ENCODE measurements at regions not wholly inside any gene's neighbourhood (a gene's known extent, or its start where the extent isn't known, plus 50 kb on each side); places are given as distances from the start of the nearest gene placed in this dataset.
"Not testable (repeated sequence)": the region's sequence is repeated elsewhere in the genome, so short reads cannot be mapped to it uniquely, and the experiment has no call there.

DNA sequence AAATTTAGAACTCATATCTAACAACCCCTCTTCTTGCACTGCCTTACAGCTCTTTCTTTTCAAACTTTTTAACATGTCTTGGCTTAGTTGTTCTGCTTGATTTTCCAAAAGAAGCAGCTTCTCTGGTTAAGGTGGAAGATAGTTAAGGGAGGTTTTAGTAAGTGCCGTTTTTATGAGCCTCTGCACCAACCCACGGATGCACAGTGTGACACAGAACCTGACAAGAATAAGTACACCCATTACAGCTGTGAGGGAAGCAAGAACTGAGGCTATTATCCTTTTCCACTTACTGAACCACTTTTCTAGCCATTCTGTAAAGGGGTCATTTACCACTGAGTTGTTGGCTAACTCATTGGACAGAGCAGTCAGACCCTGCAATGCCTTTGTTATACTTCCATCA lies 336.0 kb upstream of the PCDH10 start:
- TF ChIP-seq, protein P1, sequence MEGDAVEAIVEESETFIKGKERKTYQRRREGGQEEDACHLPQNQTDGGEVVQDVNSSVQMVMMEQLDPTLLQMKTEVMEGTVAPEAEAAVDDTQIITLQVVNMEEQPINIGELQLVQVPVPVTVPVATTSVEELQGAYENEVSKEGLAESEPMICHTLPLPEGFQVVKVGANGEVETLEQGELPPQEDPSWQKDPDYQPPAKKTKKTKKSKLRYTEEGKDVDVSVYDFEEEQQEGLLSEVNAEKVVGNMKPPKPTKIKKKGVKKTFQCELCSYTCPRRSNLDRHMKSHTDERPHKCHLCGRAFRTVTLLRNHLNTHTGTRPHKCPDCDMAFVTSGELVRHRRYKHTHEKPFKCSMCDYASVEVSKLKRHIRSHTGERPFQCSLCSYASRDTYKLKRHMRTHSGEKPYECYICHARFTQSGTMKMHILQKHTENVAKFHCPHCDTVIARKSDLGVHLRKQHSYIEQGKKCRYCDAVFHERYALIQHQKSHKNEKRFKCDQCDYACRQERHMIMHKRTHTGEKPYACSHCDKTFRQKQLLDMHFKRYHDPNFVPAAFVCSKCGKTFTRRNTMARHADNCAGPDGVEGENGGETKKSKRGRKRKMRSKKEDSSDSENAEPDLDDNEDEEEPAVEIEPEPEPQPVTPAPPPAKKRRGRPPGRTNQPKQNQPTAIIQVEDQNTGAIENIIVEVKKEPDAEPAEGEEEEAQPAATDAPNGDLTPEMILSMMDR (conservative IDR thresholded peaks at IDR 0.05) = not testable (repeated sequence)
- not testable (repeated sequence) for TF ChIP-seq EZH2 (IDR thresholded peaks at IDR 0.05; ENCODE audit: low read depth)

Data from PC-9 (cell line).